Ishikawa (cell line): ENCODE measurements at regions not wholly inside any gene's neighbourhood (a gene's known extent, or its start where the extent isn't known, plus 50 kb on each side); places are given as distances from the start of the nearest gene placed in this dataset.

Experiments
- FOXM1 ChIP-seq: IDR thresholded peaks from 2 replicates; pipeline ENCODE4 v1.6.1; 2012; ENCODE audit warnings: low read depth, borderline replicate concordance
- NFIC ChIP-seq: IDR thresholded peaks from 2 replicates; pipeline ENCODE4 v1.6.1; 2012
- TCF12 ChIP-seq: IDR thresholded peaks from 2 replicates; pipeline ENCODE4 v1.6.1; 2012; ENCODE audit warnings: low read depth
- ZBTB7A ChIP-seq: IDR thresholded peaks from 2 replicates; pipeline ENCODE4 v1.6.1; 2012; ENCODE audit warnings: low read depth
- TF ChIP-seq, protein P1 (sequence below): IDR thresholded peaks from 2 replicates; pipeline ENCODE4 v1.6.1; 2012

DNA sequence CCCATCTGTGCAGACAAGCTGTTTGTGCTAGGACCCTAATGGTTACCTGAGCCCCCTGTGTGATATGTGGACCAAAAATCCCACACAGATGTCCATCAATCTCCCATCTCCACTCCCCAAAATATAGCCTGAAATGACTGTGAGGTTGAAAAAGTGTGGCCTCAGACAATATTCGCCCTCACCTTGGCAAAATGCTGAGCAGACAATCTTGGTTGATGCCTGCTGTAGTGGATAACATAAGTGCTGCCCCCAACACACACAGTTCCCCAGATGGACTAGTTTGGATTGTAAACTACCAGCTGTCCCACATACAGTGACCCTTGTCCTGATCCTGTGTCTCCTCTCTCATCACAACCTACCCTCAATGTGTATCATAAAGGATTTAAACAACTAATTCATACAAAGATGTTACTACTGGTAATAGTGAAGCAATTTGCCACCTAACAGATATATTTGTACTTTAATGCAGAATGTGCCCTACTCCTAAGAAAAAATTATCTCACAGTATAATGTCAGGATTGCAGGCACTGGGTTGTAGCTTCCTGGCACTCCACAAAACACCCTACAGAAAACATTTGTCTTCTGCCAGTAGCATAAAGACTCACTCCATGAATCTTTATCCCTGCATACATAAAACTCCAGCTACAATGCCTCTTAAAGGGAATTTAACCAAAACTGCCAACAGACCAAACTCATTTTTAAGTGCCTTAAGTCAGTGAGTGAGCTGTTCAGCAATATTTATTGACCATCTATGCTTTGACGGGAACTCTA lies 161.6 kb downstream of the FBXO15 start:
- TF ChIP-seq TCF12, result no peak
- TF ChIP-seq FOXM1, result no peak
- TF ChIP-seq, protein P1, sequence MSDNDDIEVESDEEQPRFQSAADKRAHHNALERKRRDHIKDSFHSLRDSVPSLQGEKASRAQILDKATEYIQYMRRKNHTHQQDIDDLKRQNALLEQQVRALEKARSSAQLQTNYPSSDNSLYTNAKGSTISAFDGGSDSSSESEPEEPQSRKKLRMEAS, result no peak
- TF ChIP-seq NFIC, result no peak
- TF ChIP-seq ZBTB7A, result no peak
